ENCODE measurements at regions not wholly inside any gene's neighbourhood (a gene's known extent, or its start where the extent isn't known, plus 50 kb on each side); places are given as distances from the start of the nearest gene placed in this dataset.

- no peak for ATAC-seq
- Mint-ChIP-seq H3K27me3 (no peaks in the 10 kb centered on the region), H3K27ac (no peak overlapping the region), H3K36me3 (ENCODE audit: low read depth) (no peaks in the 10 kb centered on the region), H3K4me1 (ENCODE audit: low read depth) (peaks cover 7% of the 10 kb centered on the region), H3K9me3 (no peaks in the 10 kb centered on the region), H3K4me3 (no peak overlapping the region)
- no peak for DNase-seq
- intact Hi-C loops (cut with micrococcal nuclease) = no loop called here
- ChIA-PET POLR2A (no interaction called here), CTCF (no interaction called here)
- no peak for TF ChIP-seq CTCF (IDR thresholded peaks at IDR 0.05)
Measured at GRCh38 chr5:98986587-98986986, 57.8 kb upstream of the CHD1 start.

GRCh38 chr5:98982880-98983279 lies 54.1 kb upstream of the CHD1 start:
- H3K27ac Mint-ChIP-seq = no peak overlapping the region
- intact Hi-C loops (cut with micrococcal nuclease) = no loop called here

More at GRCh38 chr5:98982880-98983279, 54.1 kb upstream of the CHD1 start:
- H3K4me1 Mint-ChIP-seq (ENCODE audit: low read depth) = no peaks in the 10 kb centered on the region
- H3K4me3 Mint-ChIP-seq = no peak overlapping the region
- H3K27me3 Mint-ChIP-seq = no peaks in the 10 kb centered on the region
- ChIA-PET CTCF (no interaction called here), POLR2A (no interaction called here)
- H3K9me3 Mint-ChIP-seq = no peaks in the 10 kb centered on the region
- DNase-seq (no peak), ATAC-seq (no peak)
- H3K36me3 Mint-ChIP-seq (ENCODE audit: low read depth) = no peaks in the 10 kb centered on the region
- no peak for TF ChIP-seq CTCF (IDR thresholded peaks at IDR 0.05)

Data from activated CD8-positive, alpha-beta T cell treated with anti-CD3 and anti-CD28 coated beads for 36 hours (primary cell).